Upper lobe of left lung (tissue), 4 donors: ENCODE measurements at regions not wholly inside any gene's neighbourhood (a gene's known extent, or its start where the extent isn't known, plus 50 kb on each side); places are given as distances from the start of the nearest gene placed in this dataset.
"Not testable (repeated sequence)": the region's sequence is repeated elsewhere in the genome, so short reads cannot be mapped to it uniquely, and the experiment has no call there.

ENCODE experiments used
- POLR2A ChIP-seq, 4 donors: fragments of 450-650 bp; IDR thresholded peaks; one replicate each; pipeline ENCODE4 v1.5.1; 2016 to 2017; ENCODE audit warnings: antibody characterized with exemption in 4 of 4, mild to moderate bottlenecking in 2 of 4
- POLR2AphosphoS5 ChIP-seq, 2 donors: sonication (generic); formaldehyde crosslinking; IDR thresholded peaks; one replicate each; pipeline ENCODE4 v1.5.1; 2017; ENCODE audit warnings: antibody characterized with exemption in 2 of 2
- TF ChIP-seq, protein P1 (sequence below), 6 experiments: fragments of 450-650 bp in 4 of 6; fragments of 200-600 bp in 2 of 6; sonication (generic) in 2 of 6; IDR thresholded peaks; one replicate each; pipeline ENCODE4 v1.5.1; 2016 to 2019; ENCODE audit warnings: antibody characterized with exemption in 6 of 6

DNA sequence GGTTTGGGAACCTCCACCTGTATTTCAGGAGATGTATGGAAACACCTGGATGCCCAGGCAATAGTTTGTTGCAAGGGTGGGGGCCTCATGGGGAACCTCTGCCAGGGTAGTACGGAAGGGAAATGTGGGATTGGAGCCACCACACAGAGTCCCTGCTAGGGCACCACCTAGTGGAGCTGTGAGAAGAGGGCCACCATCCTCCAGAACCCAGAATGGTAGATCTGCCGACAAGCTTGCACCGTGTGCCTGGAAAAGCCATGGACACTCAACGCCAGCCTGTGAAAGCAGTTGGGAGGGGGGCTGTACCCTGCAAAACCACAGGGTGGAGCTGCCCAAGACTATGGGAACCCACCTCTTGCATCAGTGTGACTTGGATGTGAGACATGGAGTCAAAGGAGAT lies 407.2 kb downstream of the PSAT1 start:
- TF ChIP-seq, protein P1, sequence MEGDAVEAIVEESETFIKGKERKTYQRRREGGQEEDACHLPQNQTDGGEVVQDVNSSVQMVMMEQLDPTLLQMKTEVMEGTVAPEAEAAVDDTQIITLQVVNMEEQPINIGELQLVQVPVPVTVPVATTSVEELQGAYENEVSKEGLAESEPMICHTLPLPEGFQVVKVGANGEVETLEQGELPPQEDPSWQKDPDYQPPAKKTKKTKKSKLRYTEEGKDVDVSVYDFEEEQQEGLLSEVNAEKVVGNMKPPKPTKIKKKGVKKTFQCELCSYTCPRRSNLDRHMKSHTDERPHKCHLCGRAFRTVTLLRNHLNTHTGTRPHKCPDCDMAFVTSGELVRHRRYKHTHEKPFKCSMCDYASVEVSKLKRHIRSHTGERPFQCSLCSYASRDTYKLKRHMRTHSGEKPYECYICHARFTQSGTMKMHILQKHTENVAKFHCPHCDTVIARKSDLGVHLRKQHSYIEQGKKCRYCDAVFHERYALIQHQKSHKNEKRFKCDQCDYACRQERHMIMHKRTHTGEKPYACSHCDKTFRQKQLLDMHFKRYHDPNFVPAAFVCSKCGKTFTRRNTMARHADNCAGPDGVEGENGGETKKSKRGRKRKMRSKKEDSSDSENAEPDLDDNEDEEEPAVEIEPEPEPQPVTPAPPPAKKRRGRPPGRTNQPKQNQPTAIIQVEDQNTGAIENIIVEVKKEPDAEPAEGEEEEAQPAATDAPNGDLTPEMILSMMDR (IDR thresholded peaks at IDR 0.05), result peak in 3 of 6 experiments; percentile 18 to 22 (median 20)
- not testable (repeated sequence) for TF ChIP-seq POLR2AphosphoS5, POLR2A (IDR thresholded peaks at IDR 0.05)
